DMS 273 (cell line): ENCODE measurements at regions not wholly inside any gene's neighbourhood (a gene's known extent, or its start where the extent isn't known, plus 50 kb on each side); places are given as distances from the start of the nearest gene placed in this dataset.
"Not testable (repeated sequence)": the region's sequence is repeated elsewhere in the genome, so short reads cannot be mapped to it uniquely, and the experiment has no call there.

ENCODE experiments used
- DNase-seq: peaks from one replicate; lab custom pipeline; 2025; ENCODE audit not compliant: unreplicated experiment; lab: John Stamatoyannopoulos, UW

DNA sequence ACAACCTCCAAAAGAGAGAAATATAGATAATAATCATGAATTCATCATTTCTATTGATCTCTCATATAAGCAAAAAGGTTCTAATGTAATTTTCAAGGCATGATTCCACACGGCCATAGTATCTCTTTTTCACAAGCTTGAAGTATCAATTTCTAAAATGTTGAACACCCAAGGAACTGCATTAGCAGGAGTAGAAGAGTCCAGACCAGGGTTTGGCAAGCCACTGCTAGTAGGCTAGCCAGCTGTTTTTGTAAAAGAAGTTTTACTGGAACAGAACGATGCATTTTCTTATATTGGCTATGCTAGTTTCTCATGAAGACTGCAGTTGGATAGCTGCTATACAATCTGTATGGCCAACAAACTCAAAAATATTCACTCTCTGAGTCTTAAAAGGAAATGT lies 481.5 kb upstream of the MIR17HG start:
- DNase-seq = no peak

DNA sequence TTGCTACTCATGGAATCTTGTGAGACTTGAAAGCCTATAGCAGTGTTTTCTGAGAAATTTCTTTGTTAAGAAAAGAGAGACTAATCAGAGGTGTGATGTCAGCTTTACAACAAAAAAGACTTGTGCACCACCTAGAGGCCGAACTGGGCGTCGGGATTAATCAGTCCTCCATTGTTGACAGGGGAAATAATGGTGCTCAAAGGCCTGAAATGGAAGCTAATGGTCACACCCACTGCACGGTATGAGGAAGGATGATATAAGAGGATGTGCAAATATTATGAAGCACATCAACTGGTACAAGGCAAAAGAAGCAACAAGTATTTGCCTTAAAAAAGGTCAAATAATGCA lies 480.2 kb upstream of the MIR17HG start:
- peak; percentile 52 for DNase-seq

DNA sequence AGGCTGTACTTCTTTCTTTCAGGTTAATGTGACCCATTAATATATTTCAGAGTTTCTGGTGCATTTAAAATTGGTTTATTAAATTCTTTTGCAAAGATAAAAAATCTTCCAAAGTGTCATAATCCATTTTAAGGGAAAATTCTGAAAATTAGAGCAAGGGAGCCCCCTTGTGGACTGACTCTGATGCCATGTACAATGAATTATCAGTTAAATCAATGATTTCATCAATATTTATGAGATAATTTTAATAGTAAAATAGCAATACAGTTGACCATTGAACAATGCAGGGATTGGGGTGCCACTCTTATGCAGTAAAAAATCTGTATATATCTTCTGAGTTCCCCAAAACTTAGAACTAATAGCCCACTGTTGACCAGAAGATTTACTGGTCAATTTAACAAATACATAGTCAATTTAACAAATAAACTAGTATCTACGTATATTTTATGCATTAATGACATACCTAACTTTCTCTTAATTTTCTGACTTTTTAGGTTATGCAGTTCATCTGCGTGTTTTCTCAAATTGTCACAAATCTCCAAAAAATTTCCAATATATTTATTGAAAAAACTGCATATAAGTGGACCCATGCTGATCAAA lies 479.1 kb upstream of the MIR17HG start:
- DNase-seq = peak; percentile 16

DNA sequence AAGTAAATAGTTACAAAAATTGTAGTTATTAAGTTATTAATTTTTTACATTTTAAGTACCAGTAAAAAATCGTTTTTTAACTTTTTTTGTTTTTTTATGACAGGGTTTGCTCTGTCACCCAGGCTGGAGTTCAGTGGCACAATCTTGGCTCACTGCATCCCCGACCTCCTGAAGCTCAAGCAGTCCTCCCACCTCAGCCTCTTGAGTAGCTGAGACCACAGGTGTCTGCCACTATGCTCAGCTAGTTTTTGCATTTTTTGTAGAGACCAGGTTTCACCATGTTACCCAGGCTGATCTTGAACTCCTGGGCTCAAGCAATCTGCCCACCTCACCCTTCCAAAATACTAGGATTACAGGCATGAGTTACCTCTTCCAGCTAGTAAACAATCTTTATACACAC lies 477.9 kb upstream of the MIR17HG start:
- DNase-seq = no peak

DNA sequence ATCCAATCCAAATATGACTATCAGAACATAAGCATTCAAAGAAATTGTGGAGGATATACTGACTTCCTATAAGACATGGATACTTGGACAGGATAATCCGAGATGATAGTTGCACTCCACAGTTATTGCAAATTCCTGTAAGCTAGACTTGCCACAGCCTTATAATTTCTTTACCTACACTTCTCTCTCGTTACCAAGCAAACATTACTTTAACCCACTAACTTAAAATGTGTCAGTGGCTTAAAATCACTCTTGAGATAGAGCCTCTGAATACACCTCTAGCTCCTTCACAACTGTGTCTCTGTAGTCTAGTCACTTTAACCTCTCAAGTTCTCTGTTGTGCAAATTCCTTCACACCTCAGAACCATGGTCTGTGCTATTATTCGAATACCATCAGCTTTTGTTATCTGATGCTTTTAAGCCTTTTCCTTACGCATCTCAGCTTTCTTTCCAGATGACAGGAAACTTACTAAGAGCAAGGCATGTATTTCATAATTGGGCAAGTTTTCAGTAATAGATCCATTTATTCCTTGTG lies 474.9 kb upstream of the MIR17HG start:
- DNase-seq = no peak

DNA sequence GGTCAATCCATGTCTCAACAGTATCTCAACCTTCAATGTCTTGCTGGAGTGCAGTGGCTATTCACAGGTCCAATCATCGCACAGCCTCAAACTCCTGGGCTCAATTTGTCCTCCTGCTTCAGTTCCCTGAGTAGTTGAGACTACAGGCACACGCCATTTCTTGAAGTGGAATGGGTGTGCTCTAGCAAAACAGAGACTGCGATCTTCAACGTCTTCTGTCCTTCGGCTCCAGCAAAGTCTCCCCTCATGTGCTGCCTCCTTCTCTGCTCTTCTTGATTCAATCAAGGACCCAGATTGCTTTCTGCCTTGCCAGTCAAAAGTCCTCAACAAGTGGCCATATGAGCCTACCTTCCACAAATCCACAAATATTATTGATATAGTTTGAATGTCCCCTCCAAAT lies 466.7 kb upstream of the MIR17HG start:
- no peak for DNase-seq

DNA sequence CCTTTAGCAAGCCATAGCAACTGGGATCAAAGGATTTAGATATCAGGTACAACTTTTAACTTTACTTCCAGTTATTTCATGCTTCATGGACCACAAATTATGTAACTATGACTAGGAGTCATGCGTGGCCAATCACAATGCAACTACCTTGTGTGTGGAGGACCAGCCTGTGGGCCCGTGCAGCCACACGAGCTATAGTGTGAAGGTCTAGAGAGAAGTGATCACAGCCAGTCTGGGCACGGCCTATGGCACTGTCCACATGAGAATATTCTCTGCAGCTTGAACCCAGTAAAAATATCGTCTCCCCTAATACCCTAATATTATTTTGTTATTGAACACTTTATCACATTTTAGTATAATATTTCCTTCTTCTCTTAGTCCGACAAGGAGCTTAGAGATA lies 464.9 kb upstream of the MIR17HG start:
- no peak for DNase-seq

DNA sequence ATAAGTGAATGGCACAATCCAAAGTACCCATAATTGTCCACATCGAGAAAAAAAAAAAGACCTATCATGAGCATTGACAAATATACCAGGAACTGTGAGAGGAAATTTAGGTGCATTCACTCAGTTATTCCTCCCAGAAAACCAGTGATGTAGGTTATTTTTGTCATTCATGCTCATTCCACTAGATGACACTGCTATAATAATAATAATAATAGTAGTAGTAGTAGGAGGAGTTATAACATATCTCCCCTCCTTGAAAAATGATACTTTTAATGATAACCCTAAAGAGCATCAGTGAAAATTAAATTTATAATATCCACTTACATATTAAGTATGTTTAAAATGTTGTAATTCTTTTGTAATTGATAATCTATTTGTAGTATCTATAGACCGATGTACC lies 463.9 kb upstream of the MIR17HG start:
- no peak for DNase-seq

DNA sequence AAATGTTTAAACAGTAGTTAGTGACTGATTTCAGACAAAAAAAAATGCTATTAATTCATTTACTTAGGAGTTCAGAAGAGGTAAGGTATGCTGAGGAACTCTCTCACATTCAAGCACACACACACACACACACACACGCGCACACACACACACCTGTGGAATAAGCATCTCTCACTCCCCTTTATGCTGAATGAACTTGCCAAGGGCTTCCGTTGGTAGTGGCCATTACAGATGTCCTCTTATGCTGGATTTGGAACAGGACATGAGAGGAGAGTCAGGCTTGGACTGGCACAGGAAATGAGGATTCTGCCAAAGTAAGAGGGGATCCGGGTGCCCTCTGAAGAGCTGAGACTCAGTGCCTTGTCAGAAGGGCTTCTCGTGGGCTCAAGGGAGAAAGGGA lies 463.4 kb upstream of the MIR17HG start:
- DNase-seq = no peak

DNA sequence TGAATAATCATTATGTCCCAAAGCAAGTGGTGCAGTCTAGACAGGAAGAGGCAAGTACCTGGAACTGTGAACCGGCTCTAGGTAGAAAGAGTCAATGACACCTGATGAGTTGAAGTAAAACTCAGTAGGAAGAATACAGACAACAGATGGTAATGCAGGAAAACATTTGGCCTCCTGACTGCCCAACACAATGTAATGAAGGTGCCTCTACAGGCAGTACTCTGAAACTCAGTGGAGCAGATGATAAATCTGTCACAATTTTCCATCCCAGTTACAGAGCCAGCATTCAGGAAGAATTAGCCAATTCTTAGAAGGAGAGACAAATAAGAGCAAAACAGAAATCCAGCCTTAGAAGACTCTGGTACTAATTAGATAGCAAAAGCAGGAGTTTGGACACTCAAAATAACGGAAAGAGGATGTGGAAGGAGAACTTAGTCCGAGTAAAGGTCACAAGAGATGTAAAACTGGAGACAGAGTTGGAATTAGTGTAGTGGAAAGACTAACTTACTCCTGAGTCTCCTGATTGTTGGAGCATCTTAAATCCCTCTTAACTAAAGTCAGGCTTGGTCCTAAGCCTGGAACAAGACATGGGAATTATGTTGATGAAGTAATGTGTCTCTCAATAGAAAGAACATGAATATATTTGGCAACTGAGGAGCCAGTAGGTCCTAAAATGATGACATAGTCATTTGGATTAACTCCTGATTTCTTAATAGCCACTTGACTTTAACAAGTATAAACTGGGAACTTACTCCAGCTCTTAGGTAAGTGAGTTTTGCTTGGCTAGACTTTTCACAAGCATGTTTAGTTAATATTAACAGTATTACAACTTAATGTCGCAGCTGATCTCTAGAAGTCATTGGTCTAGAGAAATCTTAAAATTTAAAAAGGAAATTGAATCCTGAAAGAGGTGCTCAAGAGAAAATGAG lies 457.3 kb upstream of the MIR17HG start:
- no peak for DNase-seq

DNA sequence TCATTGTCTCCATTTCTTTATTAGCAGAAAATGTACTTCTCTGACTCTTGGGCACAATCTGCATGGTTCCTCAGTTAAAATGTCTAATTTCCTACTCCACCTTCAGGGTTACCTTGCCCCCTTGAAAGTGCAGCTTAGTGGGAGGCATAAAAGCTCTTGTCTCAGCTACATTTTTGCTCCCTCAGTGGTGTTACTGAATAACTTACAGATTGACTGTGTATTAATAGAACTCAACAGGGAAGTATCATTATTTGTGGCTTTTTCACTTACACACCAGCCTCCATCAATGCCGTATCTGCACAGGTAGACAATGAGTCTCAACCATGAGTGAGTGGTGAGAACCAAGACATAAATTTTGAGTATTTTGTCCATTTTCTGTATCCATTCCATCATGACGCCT lies 456.2 kb upstream of the MIR17HG start:
- DNase-seq = no peak

DNA sequence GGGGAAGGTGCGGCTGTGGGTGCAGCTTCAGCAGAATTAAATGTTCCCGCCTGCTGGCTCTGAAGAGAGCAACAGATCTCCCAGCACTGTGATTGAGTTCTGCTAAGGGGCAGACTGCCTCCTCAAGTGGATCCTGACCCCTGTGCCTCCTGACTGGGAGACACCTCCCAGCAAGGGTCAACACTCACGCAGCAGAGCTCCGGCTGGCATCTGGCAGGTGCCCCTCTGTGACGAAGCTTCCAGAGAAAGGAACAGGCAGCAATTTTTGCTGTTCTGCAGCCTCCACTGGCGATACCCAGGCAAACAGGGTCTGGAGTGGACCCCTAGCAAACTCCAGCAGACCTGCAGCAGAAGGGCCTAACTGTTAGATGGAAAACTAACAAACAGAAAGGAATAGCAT lies 454.3 kb upstream of the MIR17HG start:
- DNase-seq = not testable (repeated sequence)

DNA sequence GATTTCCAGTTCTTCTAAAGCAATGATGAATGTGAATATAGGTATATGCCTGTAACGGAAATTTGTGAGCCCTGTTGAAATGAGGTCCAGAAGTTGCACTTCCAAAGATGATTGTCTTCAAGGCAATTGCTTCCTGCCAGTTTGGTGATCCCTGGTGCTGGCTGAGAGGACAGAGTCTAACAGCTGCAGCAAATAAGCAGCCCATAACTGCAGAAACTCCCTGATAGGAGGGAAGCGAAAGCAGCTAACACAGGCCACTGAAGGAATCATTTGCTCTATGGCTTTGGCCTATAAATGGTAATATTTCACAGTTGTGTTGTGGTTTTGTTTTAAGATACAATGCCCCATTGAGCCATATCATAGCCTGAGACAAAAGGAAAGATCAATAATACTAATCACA lies 451.5 kb upstream of the MIR17HG start:
- DNase-seq = no peak

DNA sequence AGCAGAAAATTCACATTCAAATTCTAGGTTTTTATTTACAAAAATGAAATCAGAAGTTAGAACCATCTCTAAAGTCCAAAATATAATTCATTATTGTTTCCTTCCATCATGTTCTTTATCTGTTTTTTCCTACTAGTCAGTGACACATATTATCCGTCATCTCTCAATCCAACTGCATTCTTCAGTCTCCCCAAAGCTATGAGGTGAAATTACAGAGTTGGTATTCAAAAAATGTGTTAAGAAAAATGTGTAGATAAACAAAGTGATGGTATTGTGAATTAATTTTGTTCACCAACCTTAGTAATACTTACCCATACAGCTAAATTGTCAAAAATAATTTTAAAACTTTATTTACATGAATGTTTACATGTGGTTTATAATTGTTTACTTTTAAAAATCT lies 448.7 kb upstream of the MIR17HG start:
- DNase-seq = no peak

DNA sequence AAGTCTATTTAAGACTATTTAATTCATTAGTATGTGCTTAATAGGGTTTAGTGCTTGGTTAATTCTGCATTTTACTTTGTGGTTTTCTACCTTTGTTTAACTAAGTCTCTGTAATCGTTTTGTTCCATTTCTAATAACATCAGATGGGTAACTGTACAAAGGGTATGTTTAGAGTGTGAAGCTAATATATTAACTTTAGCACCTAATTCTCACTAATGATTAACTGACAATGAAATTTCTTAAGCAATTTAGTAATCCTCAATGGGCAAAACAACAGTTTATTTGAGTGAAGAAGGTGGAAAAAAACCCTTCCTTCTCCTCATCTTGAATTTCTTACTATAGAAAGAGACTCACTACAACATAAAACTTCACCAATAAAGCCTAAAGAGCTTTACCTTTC lies 448.1 kb upstream of the MIR17HG start:
- DNase-seq = no peak

DNA sequence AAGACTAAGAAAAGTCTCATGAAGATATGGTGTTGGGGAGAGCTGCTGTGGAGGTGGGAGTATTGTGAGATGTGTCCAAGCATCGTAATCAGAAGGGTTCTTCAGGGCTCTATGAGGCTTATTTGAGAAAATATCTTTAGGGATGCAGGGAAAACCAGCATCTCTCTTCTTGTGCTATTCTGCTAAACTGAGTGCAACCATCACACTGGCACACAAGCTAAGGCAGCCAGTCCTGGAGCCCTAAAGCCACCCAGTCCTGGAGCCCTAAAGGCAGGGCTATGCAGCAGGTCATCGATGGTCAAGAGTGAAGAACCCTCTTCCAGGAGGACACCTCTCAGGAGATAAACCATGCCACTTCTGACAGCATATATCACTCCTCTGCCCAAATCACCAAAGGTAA lies 445.2 kb upstream of the MIR17HG start:
- DNase-seq = no peak

DNA sequence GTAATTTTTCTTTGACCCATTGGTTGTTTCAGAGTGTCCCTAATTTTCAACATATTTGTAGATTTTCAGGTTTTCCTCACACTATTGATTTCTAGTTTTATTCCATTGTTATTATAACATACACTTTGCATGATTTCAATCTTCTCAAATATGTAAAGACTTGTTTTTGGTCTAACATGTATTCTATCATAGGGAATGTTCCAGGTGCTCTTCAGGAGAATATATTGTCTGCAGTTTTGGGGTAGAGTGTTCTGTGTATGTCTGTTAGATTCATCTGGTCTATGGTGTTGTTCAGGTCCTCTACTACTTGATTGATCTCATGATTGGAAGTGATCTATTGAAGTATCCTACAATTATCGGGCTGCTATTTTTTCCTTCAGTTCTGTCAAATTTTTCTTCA lies 440.9 kb upstream of the MIR17HG start:
- no peak for DNase-seq

DNA sequence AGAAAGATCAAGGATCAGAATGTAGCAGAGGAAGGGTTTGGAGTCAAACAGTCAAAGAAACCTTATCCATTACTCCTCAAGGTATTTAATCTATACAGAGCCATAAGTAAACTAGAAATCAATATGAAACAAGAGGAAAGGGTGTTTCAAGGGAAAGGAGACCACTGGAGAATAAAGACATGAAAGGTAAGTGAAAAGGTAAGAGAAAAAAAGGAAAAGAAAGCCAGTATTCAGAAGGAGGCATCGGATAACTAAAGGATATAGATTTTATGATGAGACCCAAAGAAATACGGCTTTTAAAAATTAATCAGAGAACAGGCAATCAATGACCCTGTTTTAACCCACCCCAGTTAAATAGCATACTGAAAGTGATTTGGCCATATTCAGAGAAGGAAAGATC lies 438.7 kb upstream of the MIR17HG start:
- no peak for DNase-seq

DNA sequence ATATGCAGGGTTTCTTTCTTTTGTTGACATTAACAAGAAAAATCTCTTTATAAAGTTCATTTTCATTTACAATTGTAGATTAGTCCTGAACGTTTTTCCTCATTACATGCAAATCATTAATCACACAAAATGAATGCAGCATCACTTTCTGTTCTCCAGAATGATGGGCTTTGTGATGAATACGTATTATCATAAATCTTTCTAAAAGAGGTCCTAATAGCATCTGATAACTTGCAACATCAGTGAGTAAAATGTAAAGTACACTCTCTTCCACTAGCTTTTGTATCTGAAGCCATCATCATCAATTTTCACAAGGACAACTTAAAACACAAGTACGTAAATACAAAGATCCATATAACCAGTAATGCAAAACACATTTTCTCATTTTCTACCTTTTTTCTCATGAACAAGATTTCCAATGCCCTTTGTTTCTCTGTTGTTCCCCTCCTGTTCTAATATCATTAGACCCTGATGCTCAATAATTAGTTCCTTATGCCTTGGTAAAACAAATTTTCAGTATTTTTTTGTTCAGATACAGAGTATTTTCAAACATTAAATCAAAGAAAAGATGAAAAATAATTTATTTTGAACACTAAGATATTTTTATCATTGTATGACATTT lies 437.4 kb upstream of the MIR17HG start:
- DNase-seq = no peak

DNA sequence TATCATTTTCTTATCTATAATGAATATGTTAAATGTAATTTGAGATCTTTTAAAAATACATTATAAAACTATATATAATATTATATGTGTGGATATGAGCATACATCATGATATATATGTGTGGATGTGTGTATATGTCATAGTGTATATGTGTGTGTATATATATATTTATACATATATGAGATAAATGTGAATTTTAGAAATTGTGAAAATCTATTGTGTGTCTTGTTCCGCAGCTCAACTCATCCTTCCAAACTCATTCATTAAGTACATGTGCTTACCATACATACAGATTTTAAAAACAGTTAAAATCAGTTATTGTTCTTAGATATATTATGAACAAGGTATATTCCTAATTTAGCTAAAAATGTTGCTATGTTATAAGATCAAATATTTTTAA lies 435.2 kb upstream of the MIR17HG start:
- DNase-seq = no peak

DNA sequence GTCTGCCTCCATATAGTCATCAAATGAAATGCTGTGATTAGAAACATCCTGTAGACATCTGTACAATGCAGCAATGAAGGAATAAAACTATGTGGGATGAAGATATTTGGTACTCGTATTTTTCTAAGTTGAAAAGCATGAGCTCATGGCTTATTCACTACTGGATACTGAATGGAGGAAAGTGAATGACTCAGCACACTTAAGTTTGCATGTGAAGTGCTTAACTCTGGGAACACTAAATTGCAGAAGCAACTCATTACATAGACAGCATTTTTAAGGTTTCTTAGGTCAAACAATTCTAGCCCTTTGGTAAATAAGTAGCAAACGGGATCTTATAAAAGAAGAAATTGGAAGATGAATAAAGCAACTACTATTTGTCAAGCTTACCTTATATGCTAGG lies 429.0 kb upstream of the MIR17HG start:
- no peak for DNase-seq

DNA sequence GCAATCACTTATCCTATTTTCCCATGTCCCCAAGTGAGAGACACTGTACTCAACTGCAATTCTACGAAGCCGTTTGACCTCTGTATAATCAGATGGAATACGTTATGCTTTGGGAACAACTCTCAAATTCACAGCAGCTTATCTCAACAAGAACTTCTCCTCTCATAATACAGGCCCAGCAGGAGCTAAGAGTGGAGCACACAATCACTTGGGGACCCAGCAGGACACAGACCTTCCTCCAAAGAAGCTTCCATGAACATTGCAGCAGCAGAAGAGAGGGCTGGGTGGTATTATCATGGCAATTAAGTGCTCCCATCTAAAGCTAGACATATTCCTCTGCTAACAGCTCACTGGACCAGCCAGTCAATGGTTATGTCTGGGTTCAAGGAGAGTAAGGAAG lies 428.3 kb upstream of the MIR17HG start:
- DNase-seq = no peak
